ENCODE measurements at regions not wholly inside any gene's neighbourhood (a gene's known extent, or its start where the extent isn't known, plus 50 kb on each side); places are given as distances from the start of the nearest gene placed in this dataset.

DNA sequence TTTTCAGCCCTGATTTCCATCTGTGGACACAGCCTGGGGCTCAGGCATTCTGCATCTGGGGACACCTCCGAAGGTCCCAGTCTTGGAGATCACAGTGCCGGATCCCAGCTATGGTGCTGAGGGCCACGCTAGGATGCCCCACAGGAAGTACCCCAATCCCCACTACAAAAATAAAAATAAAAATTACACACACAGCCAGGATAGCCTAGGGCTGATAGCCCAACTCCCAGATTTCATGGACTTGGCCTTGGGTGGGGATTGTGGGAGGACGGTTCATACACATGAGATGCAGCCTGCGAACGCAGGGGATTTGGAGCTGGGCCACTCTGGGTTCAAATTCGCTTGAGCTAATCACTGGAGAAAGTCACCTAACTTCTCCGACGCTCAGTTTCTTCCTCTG, 237.7 kb downstream of the BUD13 start:
- H3K79me2 ChIP-seq (ENCODE audit: low read depth) = no peaks in the 10 kb centered on the region
- Mint-ChIP-seq H3K9me3 (peaks cover 16% of the 10 kb centered on the region), H3K27me3 (ENCODE audit: insufficient read depth, low read depth) (peaks cover 10% of the 10 kb centered on the region), H3K27ac (no peak overlapping the region), H3K36me3 (peaks cover under 1% of the 10 kb centered on the region), H3K4me3 (no peak overlapping the region), H3K4me1 (peaks cover 34% of the 10 kb centered on the region)
- peaks cover 10% of the 10 kb centered on the region for H3F3A ChIP-seq (ENCODE audit: low read depth)
- H3K9ac ChIP-seq = no peak overlapping the region
- H3K9me3 ChIP-seq (ENCODE audit: low read depth) = no peaks in the 10 kb centered on the region
- H2AFZ ChIP-seq (replicated peaks) = no peak overlapping the region
- no peak overlapping the region for H3K4me3 ChIP-seq
- H4K20me1 ChIP-seq (ENCODE audit: low read depth) = no peaks in the 10 kb centered on the region
- no peaks in the 10 kb centered on the region for H3K36me3 ChIP-seq
- no peak for DNase-seq (ENCODE audit: low spot score)
- no peaks in the 10 kb centered on the region for H3K27me3 ChIP-seq
- TF ChIP-seq EZH2phosphoT487 (IDR thresholded peaks at IDR 0.05) = no peak
- TF ChIP-seq CTCF (IDR thresholded peaks at IDR 0.05) = no peak
- no peak for TF ChIP-seq EZH2 (IDR thresholded peaks at IDR 0.05)
- peaks cover 22% of the 10 kb centered on the region for H3K4me1 ChIP-seq
- no peak overlapping the region for H3K27ac ChIP-seq
- no peak overlapping the region for H3K4me2 ChIP-seq

- Histone ChIP-seq H3K9ac (no peak overlapping the region), H3K4me2 (peak overlapping the region; percentile 64), H4K20me1 (ENCODE audit: low read depth) (no peaks in the 10 kb centered on the region), H2AFZ (replicated peaks) (peak overlapping the region; percentile 34), H3K4me1 (peaks cover 22% of the 10 kb centered on the region), H3K27ac (no peak overlapping the region), H3K27me3 (no peaks in the 10 kb centered on the region), H3K36me3 (no peaks in the 10 kb centered on the region), H3K4me3 (no peak overlapping the region), H3F3A (ENCODE audit: low read depth) (peaks cover 10% of the 10 kb centered on the region), H3K79me2 (ENCODE audit: low read depth) (no peaks in the 10 kb centered on the region), H3K9me3 (ENCODE audit: low read depth) (no peaks in the 10 kb centered on the region)
- H3K4me3 Mint-ChIP-seq = peak overlapping the region; percentile 14
- peaks cover 9% of the 10 kb centered on the region for H3K27me3 Mint-ChIP-seq (ENCODE audit: insufficient read depth, low read depth)
- H3K4me1 Mint-ChIP-seq = peaks cover 35% of the 10 kb centered on the region
- H3K36me3 Mint-ChIP-seq = no peaks in the 10 kb centered on the region
- no peak for DNase-seq (ENCODE audit: low spot score)
- peak overlapping the region; percentile 69 for H3K27ac Mint-ChIP-seq
- peaks cover 12% of the 10 kb centered on the region for H3K9me3 Mint-ChIP-seq
- TF ChIP-seq CTCF (IDR thresholded peaks at IDR 0.05) (no peak), EZH2phosphoT487 (IDR thresholded peaks at IDR 0.05) (no peak)
Observed at GRCh38 chr11:116534270-116534975, 238.4 kb downstream of the BUD13 start.

- H3K4me1 Mint-ChIP-seq = peaks cover 38% of the 10 kb centered on the region
- peak overlapping the region; percentile 64 for H3K27ac ChIP-seq
- no peak overlapping the region for H3K4me3 ChIP-seq
- no peak overlapping the region for H3K9ac ChIP-seq
- TF ChIP-seq EZH2 (IDR thresholded peaks at IDR 0.05) (no peak), CTCF (IDR thresholded peaks at IDR 0.05) (peak; percentile 68)
- H3K27me3 ChIP-seq = no peaks in the 10 kb centered on the region
- no peaks in the 10 kb centered on the region for H3K36me3 Mint-ChIP-seq
- peaks cover 12% of the 10 kb centered on the region for H3K9me3 Mint-ChIP-seq
- peaks cover 10% of the 10 kb centered on the region for H3F3A ChIP-seq (ENCODE audit: low read depth)
- no peak overlapping the region for H3K4me3 Mint-ChIP-seq
- DNase-seq (ENCODE audit: low spot score) = peak; percentile 78
- peak overlapping the region; percentile 97 for H3K27ac Mint-ChIP-seq
- peaks cover 9% of the 10 kb centered on the region for H3K27me3 Mint-ChIP-seq (ENCODE audit: insufficient read depth, low read depth)
- no peaks in the 10 kb centered on the region for H3K79me2 ChIP-seq (ENCODE audit: low read depth)
- peak overlapping the region; percentile 64 for H3K4me2 ChIP-seq
- no peaks in the 10 kb centered on the region for H3K36me3 ChIP-seq
- H3K4me1 ChIP-seq = peaks cover 22% of the 10 kb centered on the region
- H2AFZ ChIP-seq (replicated peaks) = peak overlapping the region; percentile 72
- no peaks in the 10 kb centered on the region for H4K20me1 ChIP-seq (ENCODE audit: low read depth)
- no peaks in the 10 kb centered on the region for H3K9me3 ChIP-seq (ENCODE audit: low read depth)
Observed at GRCh38 chr11:116533186-116533825, 239.5 kb downstream of the BUD13 start.
